ENCODE measurements at regions not wholly inside any gene's neighbourhood (a gene's known extent, or its start where the extent isn't known, plus 50 kb on each side); places are given as distances from the start of the nearest gene placed in this dataset.
"Not testable (repeated sequence)": the region's sequence is repeated elsewhere in the genome, so short reads cannot be mapped to it uniquely, and the experiment has no call there.

GRCh38 chr5:67917561-67917960 lies 298.0 kb upstream of the PIK3R1 start:
- no peak for DNase-seq

GRCh38 chr5:67910546-67910945 lies 305.0 kb upstream of the PIK3R1 start:
- DNase-seq = no peak

DNA sequence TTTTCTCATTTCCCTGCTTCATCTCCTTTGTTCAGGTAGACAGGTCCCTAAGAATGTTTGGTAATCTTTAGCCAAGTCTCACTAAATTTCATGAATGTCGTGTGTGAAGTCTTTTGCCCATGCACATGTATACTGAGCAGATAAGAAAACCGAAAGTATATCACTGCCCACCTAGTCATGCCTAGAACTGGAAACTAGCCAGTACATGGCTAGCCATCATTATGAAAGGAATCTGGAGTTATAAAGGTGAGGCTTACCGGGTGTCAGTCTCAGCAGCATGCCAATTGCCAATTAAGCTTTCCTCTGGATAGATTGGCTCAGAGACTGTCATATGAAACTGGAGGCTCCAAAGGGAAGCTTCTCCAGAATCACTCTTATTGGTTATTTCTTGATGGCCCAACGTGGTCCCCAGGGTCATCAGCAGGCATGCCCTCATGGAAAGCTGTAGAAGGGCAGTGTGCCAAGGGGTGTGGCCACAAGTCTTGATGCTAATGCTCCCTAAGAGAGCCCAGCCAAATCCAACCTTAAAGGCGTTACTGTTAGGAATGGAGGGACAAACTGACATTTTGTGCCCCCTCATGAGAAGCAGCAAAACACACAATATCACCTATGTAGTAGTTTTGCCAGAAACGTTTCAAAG lies 307.3 kb upstream of the PIK3R1 start:
- DNase-seq = no peak

GRCh38 chr5:67904366-67904765 lies 311.2 kb upstream of the PIK3R1 start:
- DNase-seq = no peak

- no peak for DNase-seq
These were observed 311.9 kb upstream of the PIK3R1 start for GRCh38 chr5:67903656-67904055.

GRCh38 chr5:67903121-67903520 lies 312.4 kb upstream of the PIK3R1 start:
- DNase-seq = no peak

GRCh38 chr5:67902497-67902830 lies 313.1 kb upstream of the PIK3R1 start:
- no peak for DNase-seq

- no peak for DNase-seq
These were observed 313.6 kb upstream of the PIK3R1 start for GRCh38 chr5:67901814-67902496.

DNA sequence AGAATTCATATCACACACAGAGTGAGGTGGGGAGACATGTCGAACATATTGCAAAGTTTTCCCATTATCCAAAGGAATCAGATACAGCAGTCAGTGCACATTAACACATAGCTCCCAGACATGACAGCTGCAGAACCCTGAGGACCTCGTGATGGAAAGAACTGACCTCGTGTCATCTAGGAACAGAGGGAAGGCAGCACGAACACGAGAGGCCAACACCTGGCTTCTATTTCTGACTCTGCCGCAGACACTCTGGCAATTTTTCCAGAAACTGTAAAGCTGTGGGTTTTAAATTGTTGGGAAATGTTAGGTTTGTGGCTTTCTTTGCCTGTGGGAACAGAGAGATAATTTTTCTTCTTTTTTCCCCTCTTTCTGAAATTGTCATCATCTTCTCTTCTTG lies 315.0 kb upstream of the PIK3R1 start:
- DNase-seq = no peak

GRCh38 chr5:67897980-67898379 lies 317.6 kb upstream of the PIK3R1 start:
- no peak for DNase-seq

DNA sequence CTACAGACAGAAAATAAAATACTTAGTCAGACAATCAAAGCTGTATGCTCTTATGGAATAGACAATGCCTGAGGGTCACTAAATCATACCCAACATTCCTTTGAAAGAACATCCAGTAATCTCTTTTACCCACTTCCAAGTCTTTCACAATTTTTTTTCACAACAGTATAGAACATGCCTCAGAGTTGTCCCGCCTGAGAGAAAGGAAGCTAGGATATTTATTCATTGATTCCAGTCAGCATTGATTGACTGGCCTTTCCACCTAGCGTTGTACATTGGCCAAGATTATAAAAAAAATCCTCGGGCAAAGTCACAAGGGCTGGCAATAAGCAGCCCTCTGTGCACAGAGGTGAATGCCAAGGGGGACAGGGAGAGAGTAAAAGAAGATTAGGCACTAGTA lies 318.1 kb upstream of the PIK3R1 start:
- DNase-seq = no peak

GRCh38 chr5:67896930-67897313 lies 318.6 kb upstream of the PIK3R1 start:
- DNase-seq = no peak

- no peak for DNase-seq
These were observed 319.1 kb upstream of the PIK3R1 start for GRCh38 chr5:67896311-67896929.

DNA sequence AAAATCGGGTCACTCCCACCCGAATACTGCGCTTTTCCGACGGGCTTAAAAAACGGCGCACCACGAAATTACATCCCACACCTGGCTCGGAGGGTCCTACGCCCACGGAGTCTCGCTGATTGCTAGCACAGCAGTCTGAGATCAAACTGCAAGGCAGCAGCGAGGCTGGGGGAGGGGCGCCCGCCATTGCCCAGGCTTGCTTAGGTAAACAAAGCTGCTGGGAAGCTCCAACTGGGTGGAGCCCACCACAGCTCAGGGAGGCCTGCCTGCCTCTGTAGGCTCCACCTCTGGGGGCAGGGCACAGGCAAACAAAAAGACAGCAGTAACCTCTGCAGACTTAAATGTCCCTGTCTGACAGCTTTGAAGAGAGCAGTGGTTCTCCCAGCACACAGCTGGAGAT lies 325.7 kb upstream of the PIK3R1 start:
- not testable (repeated sequence) for DNase-seq

- no peak for DNase-seq
These were observed 327.8 kb upstream of the PIK3R1 start for GRCh38 chr5:67887748-67888161.

DNA sequence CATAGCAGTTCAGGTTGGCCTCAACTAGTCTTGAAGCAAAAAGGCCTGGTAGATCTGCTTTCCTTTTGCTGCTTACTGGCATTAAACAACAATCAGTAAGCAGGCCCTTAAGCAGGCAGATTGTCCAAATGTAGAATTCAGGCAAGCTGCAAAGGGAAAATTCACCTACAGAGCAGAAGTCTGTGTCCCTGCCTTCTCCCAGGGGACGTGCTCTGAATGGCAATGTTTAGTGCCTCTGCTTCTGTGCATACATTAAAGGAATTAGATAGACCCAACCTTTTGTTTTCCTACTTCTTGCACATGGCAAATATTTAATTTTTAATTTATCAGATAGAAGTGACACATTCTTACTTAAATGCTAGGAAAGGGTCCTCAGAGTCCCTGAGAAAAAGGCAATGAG lies 328.8 kb upstream of the PIK3R1 start:
- no peak for DNase-seq

GRCh38 chr5:67880876-67881275 lies 334.7 kb upstream of the PIK3R1 start:
- no peak for DNase-seq

GRCh38 chr5:67880511-67880805 lies 335.1 kb upstream of the PIK3R1 start:
- DNase-seq = no peak

- DNase-seq = no peak
These were observed 335.7 kb upstream of the PIK3R1 start for GRCh38 chr5:67879620-67880510.

GRCh38 chr5:67878933-67879332 lies 336.6 kb upstream of the PIK3R1 start:
- DNase-seq = no peak

DNA sequence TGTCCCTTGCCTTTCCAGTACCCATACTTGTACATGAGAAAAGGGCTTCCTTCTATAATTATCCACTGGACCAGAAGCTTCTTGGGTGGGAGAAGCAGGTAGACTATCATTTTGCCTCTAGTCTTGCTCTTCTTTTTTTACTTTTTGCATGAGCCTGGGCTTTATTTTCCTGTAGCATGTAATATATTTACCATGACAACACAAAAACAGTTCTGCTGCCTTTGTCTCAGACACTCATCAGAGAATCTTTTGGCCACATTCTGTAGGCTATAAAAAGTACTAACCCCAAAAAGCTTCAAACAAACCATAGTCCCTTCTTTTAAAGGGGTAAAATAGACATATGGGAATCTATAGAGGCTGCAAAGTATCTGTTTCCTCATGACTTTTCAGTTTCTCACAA lies 339.2 kb upstream of the PIK3R1 start:
- no peak for DNase-seq

DNA sequence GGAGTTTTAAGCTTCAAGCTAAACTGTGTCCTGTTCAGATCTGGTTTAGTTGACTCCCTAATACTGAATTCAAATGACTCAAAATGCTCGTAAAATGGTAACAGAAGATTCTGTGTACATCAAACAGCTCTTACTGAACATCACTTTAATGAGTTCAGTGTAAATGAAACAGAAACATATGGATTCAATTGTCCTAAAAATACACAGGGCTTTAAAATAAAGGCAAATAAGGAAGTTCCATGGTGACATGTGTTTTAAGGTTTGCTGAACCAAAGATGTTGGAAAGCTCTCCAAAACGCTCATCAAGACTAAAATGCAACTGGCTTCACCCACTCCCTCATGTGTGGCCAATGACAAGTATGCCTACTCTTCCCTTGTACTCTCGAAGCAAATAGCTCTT lies 340.0 kb upstream of the PIK3R1 start:
- DNase-seq = no peak

DNA sequence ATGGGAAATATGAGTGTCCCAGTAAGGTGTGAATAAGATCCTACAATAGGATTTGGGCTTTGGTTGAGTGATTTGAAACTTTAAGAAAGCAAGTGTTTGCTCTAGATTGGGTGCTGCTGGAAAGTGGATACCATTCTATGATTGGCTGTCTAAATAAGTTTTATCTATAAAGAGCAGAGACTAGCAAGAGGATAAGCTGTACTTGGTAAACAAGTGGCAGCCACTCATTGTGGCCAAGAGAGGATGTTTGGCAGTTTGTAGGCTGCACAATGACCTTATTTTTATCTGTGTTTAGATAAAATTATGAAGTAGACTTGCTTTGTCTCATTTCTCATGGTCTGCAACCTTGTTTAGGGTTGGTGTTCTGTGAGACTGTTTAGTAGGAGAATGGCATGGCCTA lies 341.6 kb upstream of the PIK3R1 start:
- DNase-seq = no peak

GRCh38 chr5:67870662-67871061 lies 344.9 kb upstream of the PIK3R1 start:
- DNase-seq = no peak
